ENCODE measurements at regions not wholly inside any gene's neighbourhood (a gene's known extent, or its start where the extent isn't known, plus 50 kb on each side); places are given as distances from the start of the nearest gene placed in this dataset.

DNA sequence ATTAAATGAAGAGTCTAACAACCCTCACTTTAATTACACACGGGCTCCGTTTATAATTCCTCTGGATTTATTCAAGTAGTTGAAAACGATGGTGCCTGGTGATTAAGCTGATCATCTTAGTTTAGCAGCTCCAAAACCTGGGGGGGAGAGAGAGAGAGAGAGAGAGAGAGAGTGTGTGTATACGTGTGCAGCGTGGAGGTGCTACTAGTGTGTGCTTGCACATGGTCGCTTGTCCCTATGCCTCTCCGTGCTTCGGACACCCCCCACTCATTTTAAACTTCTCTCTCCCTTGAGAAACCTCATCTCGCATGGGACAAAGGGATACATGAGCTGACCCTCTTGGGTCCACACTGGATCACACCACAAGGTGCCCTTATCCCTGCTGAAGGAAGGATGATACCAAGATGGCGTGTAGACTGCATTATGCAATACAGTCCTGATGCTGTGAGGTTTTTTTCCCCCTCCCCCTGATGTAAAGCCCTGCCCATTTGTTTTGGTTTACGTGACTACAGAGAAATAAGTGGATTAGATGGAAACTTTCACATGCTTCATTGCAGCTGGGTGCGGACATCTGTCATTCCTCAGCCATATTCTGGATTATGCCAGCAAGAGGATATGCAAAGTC, 320.8 kb downstream of the ZNF536 start:
- POLR2A ChIA-PET = no interaction called here

DNA sequence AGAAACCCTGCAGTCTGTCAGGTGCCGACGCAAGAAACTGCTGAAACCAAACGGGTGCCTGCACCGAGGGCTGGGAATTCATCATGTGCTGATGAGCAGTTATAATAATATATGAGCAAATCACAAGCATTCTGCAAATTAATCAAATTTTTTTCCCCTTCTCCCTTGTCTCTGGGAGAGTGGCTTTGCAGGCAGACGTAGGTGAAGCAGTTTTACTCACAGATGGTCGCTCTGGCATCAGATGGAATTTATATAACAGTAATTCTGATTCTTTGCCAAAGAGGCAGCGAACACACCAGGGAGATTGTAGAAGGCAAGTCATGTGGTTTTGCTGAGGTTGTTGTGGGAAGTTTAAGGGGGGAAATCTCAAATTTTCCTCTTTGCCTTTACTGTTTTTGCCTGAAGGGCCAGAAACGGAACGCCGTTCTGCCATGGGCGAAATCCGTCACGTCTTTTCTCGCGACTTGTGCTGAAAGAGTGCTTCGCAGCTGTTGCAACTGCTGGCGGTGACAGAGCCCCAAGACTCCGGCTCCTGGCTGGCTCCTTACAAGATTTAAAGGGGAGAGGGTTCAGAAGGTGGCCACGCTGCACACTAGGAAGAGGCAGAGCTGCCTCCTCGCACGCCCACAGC, 320.1 kb downstream of the ZNF536 start:
- ChIA-PET CTCF (no interaction called here), POLR2A (no interaction called here)
- no TSS peak for BruUV-seq (replicated peaks)
- intact Hi-C loops (cut with micrococcal nuclease; ENCODE audit: unreplicated experiment) = no loop called here
- ATAC-seq (no peak; the same call in 1 of the 2 replicates), DNase-seq (ENCODE audit: low read depth, low spot score) (no peak)
- Histone ChIP-seq H3K27me3 (ENCODE audit: control insufficient read depth, insufficient read depth, low read length) (peaks cover 19% of the 10 kb centered on the region; the same call in 1 of the 2 replicates), H3K36me3 (ENCODE audit: control insufficient read depth, insufficient read depth, low read length) (no peaks in the 10 kb centered on the region), H3K27ac (ENCODE audit: low read length) (no peak overlapping the region), H3K4me1 (ENCODE audit: control insufficient read depth, insufficient read depth, low read length) (peaks cover 8% of the 10 kb centered on the region), H3K4me3 (ENCODE audit: low read depth in 2 of 2, low read length in 2 of 2) (peak overlapping the region in 1 of 2 experiments; percentile 47; a peak in 2 of 4 replicates), H3K9me3 (ENCODE audit: control insufficient read depth, insufficient read depth, low read depth, low read length) (no peaks in the 10 kb centered on the region)
- no peak for TF ChIP-seq SIN3A (IDR thresholded peaks at IDR 0.05; ENCODE audit: borderline replicate concordance, insufficient read depth, low read depth, low read length)
- TF ChIP-seq, protein P1, sequence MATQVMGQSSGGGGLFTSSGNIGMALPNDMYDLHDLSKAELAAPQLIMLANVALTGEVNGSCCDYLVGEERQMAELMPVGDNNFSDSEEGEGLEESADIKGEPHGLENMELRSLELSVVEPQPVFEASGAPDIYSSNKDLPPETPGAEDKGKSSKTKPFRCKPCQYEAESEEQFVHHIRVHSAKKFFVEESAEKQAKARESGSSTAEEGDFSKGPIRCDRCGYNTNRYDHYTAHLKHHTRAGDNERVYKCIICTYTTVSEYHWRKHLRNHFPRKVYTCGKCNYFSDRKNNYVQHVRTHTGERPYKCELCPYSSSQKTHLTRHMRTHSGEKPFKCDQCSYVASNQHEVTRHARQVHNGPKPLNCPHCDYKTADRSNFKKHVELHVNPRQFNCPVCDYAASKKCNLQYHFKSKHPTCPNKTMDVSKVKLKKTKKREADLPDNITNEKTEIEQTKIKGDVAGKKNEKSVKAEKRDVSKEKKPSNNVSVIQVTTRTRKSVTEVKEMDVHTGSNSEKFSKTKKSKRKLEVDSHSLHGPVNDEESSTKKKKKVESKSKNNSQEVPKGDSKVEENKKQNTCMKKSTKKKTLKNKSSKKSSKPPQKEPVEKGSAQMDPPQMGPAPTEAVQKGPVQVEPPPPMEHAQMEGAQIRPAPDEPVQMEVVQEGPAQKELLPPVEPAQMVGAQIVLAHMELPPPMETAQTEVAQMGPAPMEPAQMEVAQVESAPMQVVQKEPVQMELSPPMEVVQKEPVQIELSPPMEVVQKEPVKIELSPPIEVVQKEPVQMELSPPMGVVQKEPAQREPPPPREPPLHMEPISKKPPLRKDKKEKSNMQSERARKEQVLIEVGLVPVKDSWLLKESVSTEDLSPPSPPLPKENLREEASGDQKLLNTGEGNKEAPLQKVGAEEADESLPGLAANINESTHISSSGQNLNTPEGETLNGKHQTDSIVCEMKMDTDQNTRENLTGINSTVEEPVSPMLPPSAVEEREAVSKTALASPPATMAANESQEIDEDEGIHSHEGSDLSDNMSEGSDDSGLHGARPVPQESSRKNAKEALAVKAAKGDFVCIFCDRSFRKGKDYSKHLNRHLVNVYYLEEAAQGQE (IDR thresholded peaks at IDR 0.05; ENCODE audit: insufficient read depth in 1 of 2, low read depth in 2 of 2, low read length in 1 of 2) = no peak
- TF ChIP-seq POLR2AphosphoS5 (IDR thresholded peaks at IDR 0.05; ENCODE audit: low read depth, low read length) = no peak
- no peak for TF ChIP-seq TCF7L2 (IDR thresholded peaks at IDR 0.05; ENCODE audit: low read depth, low read length)
- in situ Hi-C loops (cut with HindIII; ENCODE audit: low pct_unique_long_range_greater_than_20kb, low sequenced_read_pairs) = no loop called here

More for the DNA sequence above, 320.8 kb downstream of the ZNF536 start:
- TF ChIP-seq TCF7L2 (IDR thresholded peaks at IDR 0.05; ENCODE audit: low read depth, low read length) (no peak), POLR2AphosphoS5 (IDR thresholded peaks at IDR 0.05; ENCODE audit: low read depth, low read length) (no peak), SIN3A (IDR thresholded peaks at IDR 0.05; ENCODE audit: borderline replicate concordance, insufficient read depth, low read depth, low read length) (no peak)
- TF ChIP-seq, protein P1 (IDR thresholded peaks at IDR 0.05; ENCODE audit: insufficient read depth in 1 of 2, low read depth in 2 of 2, low read length in 1 of 2) = no peak
- TF ChIP-seq, protein P2, sequence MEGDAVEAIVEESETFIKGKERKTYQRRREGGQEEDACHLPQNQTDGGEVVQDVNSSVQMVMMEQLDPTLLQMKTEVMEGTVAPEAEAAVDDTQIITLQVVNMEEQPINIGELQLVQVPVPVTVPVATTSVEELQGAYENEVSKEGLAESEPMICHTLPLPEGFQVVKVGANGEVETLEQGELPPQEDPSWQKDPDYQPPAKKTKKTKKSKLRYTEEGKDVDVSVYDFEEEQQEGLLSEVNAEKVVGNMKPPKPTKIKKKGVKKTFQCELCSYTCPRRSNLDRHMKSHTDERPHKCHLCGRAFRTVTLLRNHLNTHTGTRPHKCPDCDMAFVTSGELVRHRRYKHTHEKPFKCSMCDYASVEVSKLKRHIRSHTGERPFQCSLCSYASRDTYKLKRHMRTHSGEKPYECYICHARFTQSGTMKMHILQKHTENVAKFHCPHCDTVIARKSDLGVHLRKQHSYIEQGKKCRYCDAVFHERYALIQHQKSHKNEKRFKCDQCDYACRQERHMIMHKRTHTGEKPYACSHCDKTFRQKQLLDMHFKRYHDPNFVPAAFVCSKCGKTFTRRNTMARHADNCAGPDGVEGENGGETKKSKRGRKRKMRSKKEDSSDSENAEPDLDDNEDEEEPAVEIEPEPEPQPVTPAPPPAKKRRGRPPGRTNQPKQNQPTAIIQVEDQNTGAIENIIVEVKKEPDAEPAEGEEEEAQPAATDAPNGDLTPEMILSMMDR (IDR thresholded peaks at IDR 0.05) = no peak
- CTCF ChIA-PET = no interaction called here
- intact Hi-C loops (cut with micrococcal nuclease; ENCODE audit: unreplicated experiment) (no loop called here), in situ Hi-C loops (cut with HindIII; ENCODE audit: low pct_unique_long_range_greater_than_20kb, low sequenced_read_pairs) (no loop called here)
- no TSS peak for BruUV-seq (replicated peaks)
- ATAC-seq = no peak
- DNase-seq (ENCODE audit: low read depth, low spot score) = no peak
- no peaks in the 10 kb centered on the region for H3K9me3 ChIP-seq (ENCODE audit: control insufficient read depth, insufficient read depth, low read depth, low read length)
- H3K27me3 ChIP-seq (ENCODE audit: control insufficient read depth, insufficient read depth, low read length) = peaks cover 19% of the 10 kb centered on the region; the same call in 1 of the 2 replicates
- H3K4me3 ChIP-seq (ENCODE audit: low read depth in 2 of 2, low read length in 2 of 2) = peak overlapping the region in 1 of 2 experiments; percentile 47; a peak in 2 of 4 replicates
- H3K36me3 ChIP-seq (ENCODE audit: control insufficient read depth, insufficient read depth, low read length) = no peaks in the 10 kb centered on the region
- peaks cover 8% of the 10 kb centered on the region for H3K4me1 ChIP-seq (ENCODE audit: control insufficient read depth, insufficient read depth, low read length)
- no peak overlapping the region for H3K27ac ChIP-seq (ENCODE audit: low read length)

Measured in Panc1 (cell line).